Kidney epithelial cell (primary cell): ENCODE measurements at regions not wholly inside any gene's neighbourhood (a gene's known extent, or its start where the extent isn't known, plus 50 kb on each side); places are given as distances from the start of the nearest gene placed in this dataset.

Experiments
- DNase-seq: peaks from one replicate; pipeline ENCODE4 v3.0.0-alpha.2; 2010; ENCODE audit warnings: low read depth
- H3K27me3 ChIP-seq: 2 replicates; pipeline ENCODE4 v1.6.0; 2011; ENCODE audit warnings: low read length; ENCODE audit not compliant: control insufficient read depth, insufficient read depth
- H3K36me3 ChIP-seq: 2 replicates; pipeline ENCODE4 v1.5.1; 2011; ENCODE audit warnings: low read length; ENCODE audit not compliant: control insufficient read depth, insufficient read depth
- H3K4me3 ChIP-seq: 2 replicates; pipeline ENCODE4 v1.5.1; 2011; ENCODE audit warnings: low read depth, mild to moderate bottlenecking, control low read depth, low read length
- CTCF ChIP-seq: IDR thresholded peaks from 2 replicates; pipeline ENCODE4 v1.5.1; 2011; ENCODE audit warnings: mild to moderate bottlenecking, moderate library complexity, low read length, control low read depth, inconsistent platforms; ENCODE audit not compliant: insufficient read depth, poor library complexity, severe bottlenecking

DNA sequence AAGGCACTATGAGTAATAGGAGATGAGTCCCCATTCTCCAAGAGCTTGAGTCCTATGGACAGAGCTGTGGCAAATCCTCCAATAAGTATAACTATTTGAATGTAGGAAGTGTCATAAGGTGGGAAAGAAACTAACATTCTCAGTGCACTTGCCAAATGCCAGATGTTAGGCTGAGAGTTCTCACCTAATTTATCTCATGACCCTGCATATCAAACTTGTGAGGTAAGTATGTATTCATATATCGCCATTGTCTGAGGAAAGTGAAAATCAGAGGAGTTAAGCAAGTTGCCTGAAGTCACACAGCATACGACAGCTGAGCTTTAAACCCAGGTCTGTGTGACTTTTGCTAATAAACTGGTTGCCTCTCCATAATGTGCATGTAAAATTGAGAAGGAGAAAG, 169.5 kb downstream of the TTC32 start:
- Histone ChIP-seq H3K4me3 (no peak overlapping the region), H3K36me3 (no peaks in the 10 kb centered on the region), H3K27me3 (peaks cover 3% of the 10 kb centered on the region)
- TF ChIP-seq CTCF: no peak
- DNase-seq: no peak

DNA sequence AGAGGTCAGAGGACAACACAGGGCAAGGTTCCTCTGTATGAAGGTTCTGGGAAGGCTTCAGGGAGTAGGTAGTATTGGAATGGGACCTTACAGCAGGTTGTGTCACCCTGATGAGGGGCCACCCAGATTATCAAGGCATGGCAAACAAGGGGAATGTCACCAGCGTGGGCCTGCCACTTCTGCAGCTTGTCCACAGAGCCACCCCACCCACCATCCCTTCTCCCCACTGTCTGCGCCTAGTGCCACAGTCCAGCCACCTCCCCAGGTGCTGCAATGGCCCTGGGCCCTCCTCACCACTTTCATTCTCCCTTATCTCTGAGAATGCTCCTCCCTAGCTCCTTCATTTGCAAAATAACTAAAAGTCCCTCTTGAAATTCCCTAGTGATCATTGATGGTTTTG, 170.3 kb downstream of the TTC32 start:
- TF ChIP-seq CTCF: no peak
- DNase-seq: no peak
- H3K27me3 ChIP-seq: peaks cover 3% of the 10 kb centered on the region

DNA sequence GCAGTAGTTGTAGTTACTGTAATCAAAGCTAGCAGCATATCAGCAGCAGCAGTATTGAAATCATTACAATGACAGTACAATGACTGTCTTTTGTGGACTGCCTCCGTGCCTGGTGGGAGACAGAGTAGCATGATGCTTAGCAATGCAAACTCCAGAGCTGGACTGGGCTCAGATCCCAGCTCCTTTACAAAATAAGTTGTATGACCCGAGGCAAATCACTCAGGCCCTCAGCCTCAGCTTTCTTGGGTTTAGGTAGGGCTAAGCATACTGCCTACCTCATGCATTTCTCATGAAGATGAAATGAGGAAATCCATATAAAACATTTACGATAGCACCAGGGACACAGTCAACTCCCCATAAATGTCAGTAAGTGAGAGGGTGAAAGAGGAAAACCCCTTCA, 170.7 kb downstream of the TTC32 start:
- Histone ChIP-seq H3K4me3 (no peak overlapping the region), H3K27me3 (peaks cover 3% of the 10 kb centered on the region), H3K36me3 (no peaks in the 10 kb centered on the region)
- no peak for DNase-seq
- TF ChIP-seq CTCF: no peak

More for the DNA sequence above, 170.3 kb downstream of the TTC32 start:
- H3K4me3 ChIP-seq: no peak overlapping the region
- H3K36me3 ChIP-seq: no peaks in the 10 kb centered on the region

DNA sequence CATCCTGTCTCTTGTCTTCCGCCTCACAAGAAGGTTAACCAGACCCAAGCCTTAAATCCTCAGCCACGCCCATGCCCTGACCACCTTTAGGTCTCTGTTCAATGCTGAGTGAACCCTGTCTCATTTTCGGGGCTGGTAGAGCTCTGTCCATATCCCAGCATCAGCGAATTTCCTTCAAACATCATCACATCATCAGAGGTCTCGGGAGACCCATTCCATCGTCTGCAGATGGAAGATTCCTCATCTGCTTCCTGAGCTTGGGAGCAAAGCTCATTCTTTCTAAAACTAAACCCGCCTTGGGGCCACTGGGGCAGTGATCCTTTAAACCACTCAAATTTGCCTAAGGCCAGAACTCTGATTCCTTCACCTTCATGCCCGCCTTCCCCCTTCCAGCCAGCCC, 173.7 kb downstream of the TTC32 start:
- no peaks in the 10 kb centered on the region for H3K36me3 ChIP-seq
- DNase-seq: no peak
- peaks cover 3% of the 10 kb centered on the region for H3K27me3 ChIP-seq
- TF ChIP-seq CTCF: no peak
- H3K4me3 ChIP-seq: no peak overlapping the region

DNA sequence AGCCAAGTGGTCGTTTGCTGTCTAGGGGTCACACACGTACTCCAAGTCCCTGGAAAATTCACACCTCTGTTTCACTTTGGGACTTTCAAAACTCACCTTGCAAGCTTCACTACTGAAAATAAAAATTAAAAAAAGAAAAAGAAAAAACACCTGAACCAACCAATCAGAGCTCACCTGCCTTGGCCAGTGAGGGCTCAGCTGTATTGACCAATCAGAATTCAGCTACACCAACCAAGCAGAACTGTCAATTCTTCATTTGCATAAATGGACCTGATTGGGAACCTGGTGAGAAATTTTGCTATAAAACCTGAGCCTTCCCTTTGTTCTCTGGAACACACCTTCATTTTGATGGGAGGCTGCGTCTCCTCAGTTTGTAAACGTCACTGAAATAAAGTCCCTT, 176.4 kb downstream of the TTC32 start:
- Histone ChIP-seq H3K4me3 (no peak overlapping the region), H3K36me3 (no peaks in the 10 kb centered on the region), H3K27me3 (peaks cover 3% of the 10 kb centered on the region)
- no peak for TF ChIP-seq CTCF
- DNase-seq: no peak

- no peaks in the 10 kb centered on the region for H3K36me3 ChIP-seq
- DNase-seq: no peak
- TF ChIP-seq CTCF: no peak
- H3K4me3 ChIP-seq: no peak overlapping the region
- H3K27me3 ChIP-seq: peaks cover 3% of the 10 kb centered on the region
Observed at GRCh38 chr2:19723021-19723420, 178.8 kb downstream of the TTC32 start.
